ENCODE measurements at regions not wholly inside any gene's neighbourhood (a gene's known extent, or its start where the extent isn't known, plus 50 kb on each side); places are given as distances from the start of the nearest gene placed in this dataset.

DNA sequence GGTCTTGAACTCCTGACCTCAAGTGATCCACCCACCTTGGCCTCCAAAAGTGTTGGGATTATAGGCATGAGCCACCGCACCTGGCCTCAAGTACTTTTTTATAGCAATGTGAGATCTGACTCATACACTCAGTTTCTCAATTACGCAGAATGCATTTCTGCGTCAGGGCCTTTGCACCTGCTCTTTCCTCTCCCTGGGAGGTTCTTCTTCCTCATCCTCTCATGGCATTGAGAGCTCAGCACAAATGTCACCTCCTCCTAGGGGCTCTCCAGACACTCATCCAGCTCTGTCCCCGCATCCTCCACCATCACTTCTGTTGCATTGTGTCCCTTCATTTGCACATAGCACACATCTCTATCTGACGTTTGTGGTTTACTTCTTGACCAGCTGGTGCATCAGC, 418.8 kb downstream of the PTPRU start:
- Histone ChIP-seq H3K9me3 (peaks cover 0 to 8% (median 0%) of the 10 kb centered on the region in 3 donors), H3K36me3 (no peaks in the 10 kb centered on the region), H3K4me3 (no peak overlapping the region), H3K27me3 (peaks cover 0 to 2% of the 10 kb centered on the region in 2 donors), H3K4me1 (no peaks in the 10 kb centered on the region), H3K27ac (no peak overlapping the region)
- TF ChIP-seq, protein P1, sequence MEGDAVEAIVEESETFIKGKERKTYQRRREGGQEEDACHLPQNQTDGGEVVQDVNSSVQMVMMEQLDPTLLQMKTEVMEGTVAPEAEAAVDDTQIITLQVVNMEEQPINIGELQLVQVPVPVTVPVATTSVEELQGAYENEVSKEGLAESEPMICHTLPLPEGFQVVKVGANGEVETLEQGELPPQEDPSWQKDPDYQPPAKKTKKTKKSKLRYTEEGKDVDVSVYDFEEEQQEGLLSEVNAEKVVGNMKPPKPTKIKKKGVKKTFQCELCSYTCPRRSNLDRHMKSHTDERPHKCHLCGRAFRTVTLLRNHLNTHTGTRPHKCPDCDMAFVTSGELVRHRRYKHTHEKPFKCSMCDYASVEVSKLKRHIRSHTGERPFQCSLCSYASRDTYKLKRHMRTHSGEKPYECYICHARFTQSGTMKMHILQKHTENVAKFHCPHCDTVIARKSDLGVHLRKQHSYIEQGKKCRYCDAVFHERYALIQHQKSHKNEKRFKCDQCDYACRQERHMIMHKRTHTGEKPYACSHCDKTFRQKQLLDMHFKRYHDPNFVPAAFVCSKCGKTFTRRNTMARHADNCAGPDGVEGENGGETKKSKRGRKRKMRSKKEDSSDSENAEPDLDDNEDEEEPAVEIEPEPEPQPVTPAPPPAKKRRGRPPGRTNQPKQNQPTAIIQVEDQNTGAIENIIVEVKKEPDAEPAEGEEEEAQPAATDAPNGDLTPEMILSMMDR (IDR thresholded peaks at IDR 0.05) = no peak
- DNase-seq = peak in 1 of 2 donors; percentile 34
- intact Hi-C loops (cut with DNase I; ENCODE audit: low total_unique reads) = no loop called here

DNA sequence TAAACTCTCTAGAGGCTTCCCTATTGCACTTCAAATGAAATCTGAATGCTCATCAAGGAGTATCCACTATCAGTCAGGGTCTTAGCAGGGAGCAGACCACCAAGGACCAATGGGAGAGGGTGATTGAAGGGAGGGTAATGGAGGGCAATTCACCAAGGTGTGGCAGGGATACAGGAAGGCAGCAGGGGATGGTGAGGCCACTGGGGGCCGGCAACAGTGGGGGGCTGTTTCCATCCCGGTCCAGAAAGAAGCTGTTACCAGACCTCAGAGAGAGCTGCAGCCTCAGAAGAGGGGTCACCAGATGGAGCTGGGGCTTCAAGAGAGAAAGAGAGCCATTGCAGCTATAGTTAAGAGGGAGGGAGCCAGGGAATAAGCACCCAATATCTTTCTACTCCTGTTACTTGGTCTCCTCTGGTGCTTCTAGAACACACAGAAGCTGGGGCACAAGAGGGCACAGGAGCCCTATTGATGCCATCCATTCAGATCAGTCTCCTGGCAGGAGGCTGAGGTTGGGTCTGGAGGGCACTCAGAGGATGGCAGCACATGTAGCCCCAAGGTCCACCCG, 417.6 kb downstream of the PTPRU start:
- Histone ChIP-seq H3K4me1 (no peaks in the 10 kb centered on the region), H3K27ac (no peak overlapping the region), H3K4me3 (no peak overlapping the region), H3K36me3 (no peaks in the 10 kb centered on the region), H3K27me3 (peaks cover 0 to 2% of the 10 kb centered on the region in 2 donors), H3K9me3 (no peaks in the 10 kb centered on the region)
- TF ChIP-seq, protein P1 (IDR thresholded peaks at IDR 0.05) = no peak
- intact Hi-C loops (cut with DNase I; ENCODE audit: low total_unique reads) = no loop called here
- peak in 1 of 2 donors; percentile 32 for DNase-seq

DNA sequence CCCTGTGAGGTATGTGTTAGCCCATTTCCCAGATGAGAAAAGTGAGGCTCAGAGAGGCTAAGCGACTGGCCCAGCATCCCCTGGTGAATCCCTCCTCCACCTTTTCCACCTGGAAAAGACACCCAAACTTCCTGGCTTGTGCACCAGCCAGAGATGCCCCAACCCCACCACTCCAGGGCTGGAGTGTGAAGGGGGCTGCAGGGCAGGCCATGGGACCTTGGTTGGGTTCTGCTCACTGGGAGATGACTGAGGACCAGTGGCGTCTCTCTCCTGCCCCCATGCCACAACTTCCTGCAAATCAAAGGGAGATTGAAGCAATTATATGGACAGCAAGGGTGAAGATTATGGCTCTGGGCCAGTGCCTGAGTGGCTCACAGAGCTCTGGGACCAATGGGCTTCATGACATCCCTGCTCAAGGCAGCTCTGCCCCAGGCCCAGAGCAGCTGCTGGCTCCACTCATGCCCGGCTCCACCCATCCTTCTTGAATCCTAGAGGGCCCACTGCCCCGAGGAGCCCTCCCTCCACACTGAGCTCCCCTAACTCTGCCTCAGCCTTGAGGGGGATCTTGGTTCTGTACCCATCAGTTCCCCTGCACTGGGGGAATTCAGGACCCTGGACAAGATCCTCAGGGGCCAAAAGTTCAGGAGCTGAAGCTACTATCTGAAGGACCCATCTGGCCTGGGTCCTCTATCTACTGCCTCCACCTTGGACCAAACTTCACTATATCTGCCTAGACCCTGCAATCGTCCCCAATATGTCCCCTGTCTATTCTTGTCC, 416.9 kb downstream of the PTPRU start:
- intact Hi-C loops (cut with DNase I; ENCODE audit: low total_unique reads) = no loop called here
- peak in 1 of 2 donors; percentile 40 for DNase-seq
- H3K27me3 ChIP-seq = peaks cover 0 to 2% of the 10 kb centered on the region in 2 donors

DNA sequence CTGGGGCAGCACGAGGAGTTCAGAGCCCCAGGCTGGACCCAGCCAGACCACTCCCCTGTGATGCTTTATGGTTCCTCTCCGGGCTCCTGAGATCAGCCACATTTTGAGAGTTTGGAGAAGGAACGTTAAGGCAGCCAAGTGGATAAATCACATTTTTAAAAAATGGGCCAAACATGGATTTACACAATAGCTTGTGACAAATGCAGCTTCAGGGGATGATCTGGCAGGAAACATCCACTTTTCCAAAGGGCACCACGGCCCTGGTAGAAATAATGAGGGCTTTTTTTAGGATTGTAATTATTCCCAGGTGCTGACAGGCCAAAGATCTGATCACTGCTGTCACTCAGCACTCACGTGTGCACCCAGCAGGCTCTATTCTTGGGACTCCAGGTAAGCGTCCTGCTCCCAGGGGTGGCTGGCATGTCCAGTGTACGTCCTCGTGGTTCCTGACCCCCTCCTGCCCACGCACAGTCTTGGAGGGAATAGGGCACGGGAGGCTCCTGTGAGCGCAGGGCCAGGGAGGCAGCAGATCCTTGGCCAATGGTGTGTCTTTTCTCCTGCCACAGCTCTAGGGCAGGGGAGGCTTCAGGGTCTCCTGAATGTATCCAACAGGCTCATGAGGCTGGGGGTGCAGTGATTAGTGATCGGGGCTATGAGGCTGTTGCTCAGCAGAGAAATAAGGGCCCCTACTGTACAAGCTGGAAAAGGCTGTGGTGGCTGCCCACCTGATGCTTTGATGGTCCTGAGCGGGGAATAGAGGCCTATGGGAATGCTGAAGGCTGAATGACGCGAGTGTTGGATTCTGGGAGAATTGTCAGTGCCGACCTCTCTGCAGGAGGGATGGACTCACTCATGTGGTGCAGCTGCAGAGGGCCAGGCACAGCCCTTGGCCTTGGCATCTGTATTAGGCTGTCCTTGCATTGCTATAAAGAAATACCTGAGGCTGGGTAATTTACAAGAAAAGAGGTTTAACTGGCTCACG, 415.7 kb downstream of the PTPRU start:
- peak in 1 of 2 donors; percentile 17 for DNase-seq
- no peaks in the 10 kb centered on the region for H3K4me1 ChIP-seq
- intact Hi-C loops (cut with DNase I; ENCODE audit: low total_unique reads) = no loop called here
- H3K4me3 ChIP-seq = no peak overlapping the region
- peaks cover 0 to 7% of the 10 kb centered on the region in 2 donors for H3K27me3 ChIP-seq
- TF ChIP-seq, protein P1 (IDR thresholded peaks at IDR 0.05) = no peak
- H3K9me3 ChIP-seq = no peaks in the 10 kb centered on the region
- no peaks in the 10 kb centered on the region for H3K36me3 ChIP-seq
- no peak overlapping the region for H3K27ac ChIP-seq

More for the DNA sequence above, 416.9 kb downstream of the PTPRU start:
- H3K4me3 ChIP-seq = no peak overlapping the region
- H3K27ac ChIP-seq = no peak overlapping the region
- no peaks in the 10 kb centered on the region for H3K36me3 ChIP-seq
- TF ChIP-seq, protein P1 (IDR thresholded peaks at IDR 0.05) = no peak
- no peaks in the 10 kb centered on the region for H3K9me3 ChIP-seq
- no peaks in the 10 kb centered on the region for H3K4me1 ChIP-seq

DNA sequence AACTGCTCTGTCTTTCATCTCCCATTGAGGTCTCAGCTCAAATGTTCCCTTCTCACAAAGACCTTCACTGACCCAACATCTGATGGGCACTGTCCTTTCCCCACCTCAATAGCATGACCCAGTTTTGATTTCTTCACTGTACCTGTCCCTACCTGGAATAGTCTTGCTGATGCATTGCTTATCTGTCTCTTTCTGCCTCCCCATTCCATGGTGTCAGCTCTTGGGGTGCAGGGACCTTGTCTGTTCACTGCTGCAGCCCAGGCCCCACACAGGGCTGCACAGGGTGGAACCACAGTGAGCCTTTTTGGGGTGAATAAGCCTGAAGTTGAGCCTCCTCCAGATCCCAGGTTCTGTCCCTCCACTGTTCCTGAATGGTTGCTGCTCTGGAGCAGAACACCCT, 414.9 kb downstream of the PTPRU start:
- TF ChIP-seq, protein P1 (IDR thresholded peaks at IDR 0.05) = no peak
- DNase-seq = no peak
- peaks cover 0 to 9% of the 10 kb centered on the region in 2 donors for H3K27me3 ChIP-seq
- intact Hi-C loops (cut with DNase I; ENCODE audit: low total_unique reads) = no loop called here
- no peaks in the 10 kb centered on the region for H3K9me3 ChIP-seq
- no peak overlapping the region for H3K4me3 ChIP-seq
- H3K27ac ChIP-seq = no peak overlapping the region
- H3K36me3 ChIP-seq = no peaks in the 10 kb centered on the region
- H3K4me1 ChIP-seq = no peaks in the 10 kb centered on the region

Data from tibial artery (tissue), 4 donors.